Fibroblast of lung (primary cell): ENCODE measurements at regions not wholly inside any gene's neighbourhood (a gene's known extent, or its start where the extent isn't known, plus 50 kb on each side); places are given as distances from the start of the nearest gene placed in this dataset.
"Not testable (repeated sequence)": the region's sequence is repeated elsewhere in the genome, so short reads cannot be mapped to it uniquely, and the experiment has no call there.

Source experiments
- DNase-seq, 2 donors: peaks; one replicate each; pipeline versions ENCODE4 v3.0.0 to v3.0.0-alpha.2; 2010; ENCODE audit warnings: low read depth in 2 of 2
- H2AFZ ChIP-seq: 2 replicates; pipeline ENCODE4 v1.5.1; 2012; ENCODE audit warnings: low read length, control low read depth, inconsistent platforms
- H3K27ac ChIP-seq: 2 replicates; pipeline ENCODE4 v1.5.1; 2011; ENCODE audit warnings: low read length, control low read depth; ENCODE audit not compliant: insufficient read depth
- H3K27me3 ChIP-seq: 2 replicates; pipeline ENCODE4 v1.5.1; 2011; ENCODE audit warnings: mild to moderate bottlenecking, low read length; ENCODE audit not compliant: control insufficient read depth, insufficient read depth
- H3K36me3 ChIP-seq: 2 replicates; pipeline ENCODE4 v1.5.1; 2011; ENCODE audit warnings: low read length; ENCODE audit not compliant: control insufficient read depth, insufficient read depth
- H3K4me1 ChIP-seq: 2 replicates; pipeline ENCODE4 v1.5.1; 2011; ENCODE audit warnings: low read length; ENCODE audit not compliant: control insufficient read depth, insufficient read depth; ENCODE audit errors: extremely low read depth
- H3K4me2 ChIP-seq: 2 replicates; pipeline ENCODE4 v1.5.1; 2011; ENCODE audit warnings: low read length, control low read depth; ENCODE audit not compliant: insufficient read depth; ENCODE audit errors: extremely low read depth
- H3K4me3 ChIP-seq, 4 experiments: fragments of 200-600 bp in 1 of 4; sonication (generic) in 1 of 4; replicated peaks in 1 of 4; 2 replicates each; pipeline ENCODE4 v1.5.1; 2011 to 2016; ENCODE audit warnings: low read length in 4 of 4, low read depth in 3 of 4, mild to moderate bottlenecking in 3 of 4, control low read depth in 2 of 4, inconsistent platforms in 1 of 4, mixed read lengths in 1 of 4; ENCODE audit not compliant: insufficient read depth in 1 of 4; ENCODE audit errors: control extremely low read depth in 1 of 4
- H3K79me2 ChIP-seq: 2 replicates; pipeline ENCODE4 v1.5.1; 2012; ENCODE audit warnings: mild to moderate bottlenecking, low read length, inconsistent platforms; ENCODE audit not compliant: control insufficient read depth, insufficient read depth
- H3K9ac ChIP-seq: 2 replicates; pipeline ENCODE4 v1.5.1; 2011; ENCODE audit warnings: mild to moderate bottlenecking, low read length, control low read depth; ENCODE audit not compliant: insufficient read depth
- H3K9me3 ChIP-seq: 2 replicates; pipeline ENCODE4 v1.5.1; 2012; ENCODE audit warnings: low read depth, low read length; ENCODE audit not compliant: control insufficient read depth, insufficient read depth
- H4K20me1 ChIP-seq: 2 replicates; pipeline ENCODE4 v1.5.1; 2011; ENCODE audit warnings: low read length; ENCODE audit not compliant: control insufficient read depth, insufficient read depth; ENCODE audit errors: extremely low read depth
- EZH2 ChIP-seq: IDR thresholded peaks from 2 replicates; pipeline ENCODE4 v1.5.1; 2012; ENCODE audit warnings: low read length, control low read depth, mild to moderate bottlenecking; ENCODE audit errors: missing control alignments
- TF ChIP-seq, protein P1 (sequence below), 2 donors: IDR thresholded peaks in 1 of 2; conservative IDR thresholded peaks in 1 of 2; 1 replicate in 1 of 2; 2 replicates in 1 of 2; pipeline ENCODE4 v1.5.1; 2011 to 2012; ENCODE audit warnings: low read length in 2 of 2, control low read depth in 1 of 2, inconsistent platforms in 1 of 2, low read depth in 1 of 2, mild to moderate bottlenecking in 1 of 2

DNA sequence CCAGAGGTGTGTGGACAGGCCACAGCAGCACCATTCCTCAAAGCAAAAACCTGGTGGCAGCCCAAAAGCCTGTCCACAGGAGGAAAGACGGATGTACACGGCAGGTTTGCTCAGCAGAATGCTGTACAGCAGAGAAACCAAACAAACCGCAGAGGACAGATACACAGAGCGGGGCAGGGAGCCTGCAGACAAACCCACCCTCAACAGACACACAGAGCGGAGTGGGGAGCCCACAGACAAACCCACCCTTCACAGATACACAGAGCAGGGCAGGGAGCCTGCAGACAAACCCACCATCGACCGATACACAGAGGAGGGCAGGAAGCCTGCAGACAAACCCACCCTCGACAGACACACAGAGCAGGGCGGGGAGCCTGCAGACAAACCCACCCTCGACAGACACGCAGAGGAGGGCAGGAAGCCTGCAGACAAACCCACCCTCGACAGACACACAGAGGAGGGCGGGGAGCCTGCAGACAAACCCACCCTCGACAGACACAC is 53.0 kb upstream of the METRNL start:
- H4K20me1 ChIP-seq: no peaks in the 10 kb centered on the region
- no peak for DNase-seq
- no peak overlapping the region for H3K4me2 ChIP-seq
- H3K79me2 ChIP-seq: no peaks in the 10 kb centered on the region
- no peak overlapping the region for H3K9ac ChIP-seq
- no peaks in the 10 kb centered on the region for H3K4me1 ChIP-seq
- no peaks in the 10 kb centered on the region for H3K36me3 ChIP-seq
- no peaks in the 10 kb centered on the region for H3K9me3 ChIP-seq
- H3K27ac ChIP-seq: no peak overlapping the region
- H3K27me3 ChIP-seq: no peaks in the 10 kb centered on the region
- TF ChIP-seq, protein P1, sequence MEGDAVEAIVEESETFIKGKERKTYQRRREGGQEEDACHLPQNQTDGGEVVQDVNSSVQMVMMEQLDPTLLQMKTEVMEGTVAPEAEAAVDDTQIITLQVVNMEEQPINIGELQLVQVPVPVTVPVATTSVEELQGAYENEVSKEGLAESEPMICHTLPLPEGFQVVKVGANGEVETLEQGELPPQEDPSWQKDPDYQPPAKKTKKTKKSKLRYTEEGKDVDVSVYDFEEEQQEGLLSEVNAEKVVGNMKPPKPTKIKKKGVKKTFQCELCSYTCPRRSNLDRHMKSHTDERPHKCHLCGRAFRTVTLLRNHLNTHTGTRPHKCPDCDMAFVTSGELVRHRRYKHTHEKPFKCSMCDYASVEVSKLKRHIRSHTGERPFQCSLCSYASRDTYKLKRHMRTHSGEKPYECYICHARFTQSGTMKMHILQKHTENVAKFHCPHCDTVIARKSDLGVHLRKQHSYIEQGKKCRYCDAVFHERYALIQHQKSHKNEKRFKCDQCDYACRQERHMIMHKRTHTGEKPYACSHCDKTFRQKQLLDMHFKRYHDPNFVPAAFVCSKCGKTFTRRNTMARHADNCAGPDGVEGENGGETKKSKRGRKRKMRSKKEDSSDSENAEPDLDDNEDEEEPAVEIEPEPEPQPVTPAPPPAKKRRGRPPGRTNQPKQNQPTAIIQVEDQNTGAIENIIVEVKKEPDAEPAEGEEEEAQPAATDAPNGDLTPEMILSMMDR (conservative IDR thresholded peaks at IDR 0.05 in 1 of 2, IDR thresholded peaks at IDR 0.05 in 1 of 2; ENCODE audit: low read depth in 1 of 2, low read length in 2 of 2): no peak
- no peak for TF ChIP-seq EZH2
- no peak overlapping the region for H2AFZ ChIP-seq
- H3K4me3 ChIP-seq: no peak overlapping the region

DNA sequence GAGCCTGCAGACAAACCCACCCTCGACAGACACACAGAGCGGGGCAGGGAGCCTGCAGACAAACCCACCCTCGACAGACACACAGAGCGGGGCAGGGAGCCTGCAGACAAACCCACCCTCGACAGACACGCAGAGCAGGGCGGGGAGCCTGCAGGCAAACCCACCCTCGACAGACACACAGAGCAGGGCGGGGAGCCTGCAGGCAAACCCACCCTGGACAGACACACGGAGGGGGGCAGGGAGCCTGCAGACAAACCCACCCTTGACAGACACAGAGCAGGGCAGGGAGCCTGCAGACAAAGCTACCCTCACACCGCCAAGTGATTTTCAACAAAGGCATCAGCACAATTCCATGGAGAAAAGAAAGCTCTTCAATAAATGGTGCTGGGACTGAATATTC is 52.5 kb upstream of the METRNL start:
- not testable (repeated sequence) for H3K79me2 ChIP-seq, H3K9ac ChIP-seq, H3K36me3 ChIP-seq, DNase-seq, H3K4me2 ChIP-seq, H3K4me3 ChIP-seq, H3K9me3 ChIP-seq, H3K4me1 ChIP-seq, H4K20me1 ChIP-seq, H2AFZ ChIP-seq, H3K27me3 ChIP-seq, H3K27ac ChIP-seq

DNA sequence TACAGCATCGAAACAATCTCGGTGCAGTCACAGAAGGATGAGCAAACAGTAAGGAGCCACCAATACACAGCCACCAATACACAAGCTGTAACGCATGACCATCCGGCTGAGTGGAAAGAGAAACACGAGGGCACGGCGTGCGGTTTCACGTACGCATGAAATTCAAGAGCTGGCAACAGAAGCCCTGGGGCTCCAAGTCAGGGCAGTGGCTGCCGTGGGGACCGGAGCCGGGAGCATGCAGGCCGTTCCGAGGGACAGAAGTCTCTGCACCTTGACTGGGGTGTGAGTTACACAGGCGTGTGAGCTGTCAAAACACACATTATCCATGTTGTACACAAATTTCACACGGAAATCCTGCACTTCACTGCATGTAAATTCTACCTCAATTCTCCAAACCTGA is 50.6 kb upstream of the METRNL start:
- Histone ChIP-seq H3K4me2 (no peak overlapping the region), H3K9ac (no peak overlapping the region), H3K4me1 (no peaks in the 10 kb centered on the region), H4K20me1 (no peaks in the 10 kb centered on the region), H3K27ac (no peak overlapping the region), H3K4me3 (no peak overlapping the region), H3K79me2 (no peaks in the 10 kb centered on the region), H3K9me3 (no peaks in the 10 kb centered on the region), H2AFZ (no peak overlapping the region), H3K36me3 (no peaks in the 10 kb centered on the region), H3K27me3 (no peaks in the 10 kb centered on the region)
- no peak for TF ChIP-seq EZH2
- TF ChIP-seq, protein P1 (conservative IDR thresholded peaks at IDR 0.05 in 1 of 2, IDR thresholded peaks at IDR 0.05 in 1 of 2; ENCODE audit: low read depth in 1 of 2, low read length in 2 of 2): no peak
- no peak for DNase-seq
